Neuronal stem cell (in vitro differentiated cells): ENCODE measurements at regions not wholly inside any gene's neighbourhood (a gene's known extent, or its start where the extent isn't known, plus 50 kb on each side); places are given as distances from the start of the nearest gene placed in this dataset.
A peak's percentile ranks its signal among the peaks of the same experiment; 100 is the strongest.

Source experiments
- DNase-seq: peaks from one replicate; pipeline ENCODE4 v3.0.0-alpha.2; 2013; ENCODE audit warnings: low spot score
- H2AFZ ChIP-seq: one replicate; pipeline ENCODE4 v1.6.1; 2013; ENCODE audit warnings: mild to moderate bottlenecking, low read length, inconsistent platforms
- H2AK5ac ChIP-seq: 2 replicates; pipeline ENCODE4 v1.6.1; 2013; ENCODE audit warnings: low read depth, mild to moderate bottlenecking, inconsistent platforms, low read length, moderate library complexity, mixed read lengths
- H2BK120ac ChIP-seq: 2 replicates; pipeline ENCODE4 v1.6.1; 2013; ENCODE audit warnings: low read depth, mild to moderate bottlenecking, inconsistent platforms, low read length, moderate library complexity, mixed read lengths
- H2BK12ac ChIP-seq: one replicate; pipeline ENCODE4 v1.6.1; 2013; ENCODE audit warnings: low read length, inconsistent platforms
- H2BK15ac ChIP-seq: 2 replicates; pipeline ENCODE4 v1.6.1; 2013; ENCODE audit warnings: mild to moderate bottlenecking, low read length, inconsistent platforms, mixed read lengths
- H2BK5ac ChIP-seq: one replicate; pipeline ENCODE4 v1.6.1; 2013; ENCODE audit warnings: inconsistent platforms, mild to moderate bottlenecking, low read length, moderate library complexity
- H3K14ac ChIP-seq: one replicate; pipeline ENCODE4 v1.6.1; 2013; ENCODE audit warnings: low read length, inconsistent platforms
- H3K18ac ChIP-seq: 2 replicates; pipeline ENCODE4 v1.6.1; 2013; ENCODE audit warnings: low read length, inconsistent platforms
- H3K23ac ChIP-seq: 2 replicates; pipeline ENCODE4 v1.6.1; 2013; ENCODE audit warnings: low read depth, mild to moderate bottlenecking, mixed read lengths, low read length, inconsistent platforms; ENCODE audit not compliant: poor library complexity
- H3K27ac ChIP-seq: replicated peaks from 3 replicates; pipeline ENCODE4 v1.5.1; 2013; ENCODE audit warnings: low read length, inconsistent platforms
- H3K27me3 ChIP-seq, 3 experiments: 2 replicates each; pipeline ENCODE4 v1.6.1; 2013; ENCODE audit warnings: low read length in 3 of 3, mild to moderate bottlenecking in 2 of 3, inconsistent platforms in 1 of 3, low read depth in 1 of 3, mixed read lengths in 1 of 3, moderate library complexity in 1 of 3; ENCODE audit not compliant: control insufficient read depth in 3 of 3, insufficient read depth in 3 of 3
- H3K36me3 ChIP-seq, 2 donors: replicated peaks in 1 of 2; 2 replicates each; pipeline ENCODE4 v1.6.1; 2013; ENCODE audit warnings: low read length in 2 of 2; ENCODE audit not compliant: control insufficient read depth in 2 of 2, insufficient read depth in 2 of 2
- H3K4ac ChIP-seq: 2 replicates; pipeline ENCODE4 v1.6.1; 2013; ENCODE audit warnings: inconsistent platforms, mild to moderate bottlenecking, low read length, moderate library complexity
- H3K4me1 ChIP-seq, 2 donors: 1 replicate in 1 of 2; 2 replicates in 1 of 2; pipeline ENCODE4 v1.6.1; 2013; ENCODE audit warnings: low read length in 2 of 2, low read depth in 1 of 2; ENCODE audit not compliant: control insufficient read depth in 2 of 2, insufficient read depth in 1 of 2
- H3K4me2 ChIP-seq: one replicate; pipeline ENCODE4 v1.6.1; 2013; ENCODE audit warnings: mild to moderate bottlenecking, low read length, inconsistent platforms; ENCODE audit not compliant: insufficient read depth, poor library complexity, severe bottlenecking
- H3K4me3 ChIP-seq, 2 donors: 2 replicates each; pipeline ENCODE4 v1.5.1; 2013; ENCODE audit warnings: low read length in 2 of 2, mild to moderate bottlenecking in 2 of 2, inconsistent platforms in 1 of 2, moderate library complexity in 1 of 2
- H3K79me1 ChIP-seq: one replicate; pipeline ENCODE4 v1.6.1; 2013; ENCODE audit warnings: low read depth, mild to moderate bottlenecking, inconsistent platforms, low read length, moderate library complexity
- H3K9ac ChIP-seq: one replicate; pipeline ENCODE4 v1.6.1; 2013; ENCODE audit warnings: mild to moderate bottlenecking, low read depth, low read length, inconsistent platforms; ENCODE audit not compliant: poor library complexity
- H3K9me3 ChIP-seq, 2 donors: replicated peaks in 1 of 2; 2 replicates each; pipeline versions ENCODE3 to v1.6.1; 2013; ENCODE audit warnings: low read length in 2 of 2, mild to moderate bottlenecking in 2 of 2, inconsistent platforms in 1 of 2, low read depth in 1 of 2, mixed read lengths in 1 of 2, moderate library complexity in 1 of 2; ENCODE audit not compliant: control insufficient read depth in 2 of 2, insufficient read depth in 1 of 2
- H4K8ac ChIP-seq: one replicate; pipeline ENCODE4 v1.6.1; 2013; ENCODE audit warnings: low read depth, mild to moderate bottlenecking, inconsistent platforms, low read length, moderate library complexity
- H4K91ac ChIP-seq: one replicate; pipeline ENCODE4 v1.6.1; 2013; ENCODE audit warnings: low read length, low read depth, mild to moderate bottlenecking, inconsistent platforms; ENCODE audit not compliant: poor library complexity
- WGBS, 2 donors: extraction: QIAGEN DNeasy Blood & Tissue Kit; methylation state at CpG; one replicate each; pipeline ENCODE4 v1.1.7; 2013; ENCODE audit warnings: missing lambda C conversion rate in 2 of 2, mixed read lengths in 1 of 2; ENCODE audit not compliant: insufficient read length in 2 of 2, insufficient replicate concordance in 1 of 2; ENCODE audit errors: extremely low coverage in 2 of 2; 5-methylcytosine and 5-hydroxymethylcytosine counted together

- Histone ChIP-seq H2BK120ac (no peak overlapping the region), H3K27me3 (peaks cover 5 to 42% (median 24%) of the 10 kb centered on the region in 3 experiments), H3K9ac (no peak overlapping the region), H3K36me3 (no peaks in the 10 kb centered on the region), H2BK12ac (no peak overlapping the region), H3K79me1 (no peaks in the 10 kb centered on the region), H3K4ac (no peak overlapping the region), H2BK15ac (no peak overlapping the region), H2AK5ac (no peak overlapping the region), H4K8ac (no peak overlapping the region), H3K23ac (no peak overlapping the region), H3K27ac (no peak overlapping the region), H2BK5ac (no peak overlapping the region), H3K9me3 (no peaks in the 10 kb centered on the region), H3K14ac (no peak overlapping the region), H3K4me2 (no peak overlapping the region), H2AFZ (no peak overlapping the region), H4K91ac (no peak overlapping the region), H3K18ac (no peak overlapping the region), H3K4me1 (peaks cover 0 to 10% of the 10 kb centered on the region in 2 donors), H3K4me3 (no peak overlapping the region)
- no peak for DNase-seq
- no CpG with 5 or more reads among the region's 5 CpGs for whole genome bisulfite sequencing, 2 donors
Measured at GRCh38 chr19:30219702-30220101, 152.5 kb upstream of the ZNF536 start.

- Histone ChIP-seq H3K4me1 (peaks cover 2 to 10% of the 10 kb centered on the region in 2 donors), H4K91ac (no peak overlapping the region), H3K9ac (no peak overlapping the region), H4K8ac (no peak overlapping the region), H3K23ac (no peak overlapping the region), H2AFZ (no peak overlapping the region), H2BK15ac (no peak overlapping the region), H3K4ac (no peak overlapping the region), H2BK120ac (no peak overlapping the region), H3K27ac (no peak overlapping the region), H3K36me3 (no peaks in the 10 kb centered on the region), H3K79me1 (no peaks in the 10 kb centered on the region), H3K4me2 (no peak overlapping the region), H2AK5ac (no peak overlapping the region), H3K4me3 (no peak overlapping the region), H3K27me3 (peaks cover 8 to 49% (median 37%) of the 10 kb centered on the region in 3 experiments), H2BK5ac (no peak overlapping the region), H3K18ac (no peak overlapping the region), H2BK12ac (no peak overlapping the region), H3K14ac (no peak overlapping the region), H3K9me3 (no peaks in the 10 kb centered on the region)
- no peak for DNase-seq
- no CpG with 5 or more reads among the region's 6 CpGs for WGBS, 2 donors
Measured at GRCh38 chr19:30221176-30221575, 151.0 kb upstream of the ZNF536 start.

GRCh38 chr19:30222428-30222873, 149.7 kb upstream of the ZNF536 start:
- Histone ChIP-seq H3K18ac (peak overlapping the region; percentile 81), H4K8ac (no peak overlapping the region), H3K4ac (no peak overlapping the region), H3K27ac (no peak overlapping the region), H3K9me3 (no peaks in the 10 kb centered on the region), H3K9ac (no peak overlapping the region), H3K27me3 (peaks cover 15 to 58% (median 50%) of the 10 kb centered on the region in 3 experiments), H3K79me1 (no peaks in the 10 kb centered on the region), H3K36me3 (no peaks in the 10 kb centered on the region), H2BK5ac (no peak overlapping the region), H2AFZ (peak overlapping the region; percentile 82), H4K91ac (no peak overlapping the region), H3K4me2 (peak overlapping the region; percentile 61), H2BK12ac (peak overlapping the region; percentile 52), H2BK15ac (peak overlapping the region; percentile 23), H3K4me3 (peak overlapping the region; percentile 24 to 70), H2BK120ac (no peak overlapping the region), H2AK5ac (no peak overlapping the region), H3K4me1 (peaks cover 7 to 10% of the 10 kb centered on the region in 2 donors), H3K23ac (no peak overlapping the region), H3K14ac (no peak overlapping the region)
- no peak for DNase-seq
- WGBS, 2 donors = no CpG with 5 or more reads among the region's 39 CpGs

GRCh38 chr19:30222992-30223865, 149.0 kb upstream of the ZNF536 start:
- Histone ChIP-seq H2BK12ac (no peak overlapping the region), H3K36me3 (no peaks in the 10 kb centered on the region), H3K27ac (no peak overlapping the region), H3K14ac (no peak overlapping the region), H3K23ac (no peak overlapping the region), H3K18ac (no peak overlapping the region), H2AK5ac (no peak overlapping the region), H3K9ac (no peak overlapping the region), H3K4ac (no peak overlapping the region), H2BK5ac (no peak overlapping the region), H2BK120ac (no peak overlapping the region), H3K27me3 (peaks cover 15 to 57% (median 52%) of the 10 kb centered on the region in 3 experiments), H3K4me1 (peaks cover 7 to 15% of the 10 kb centered on the region in 2 donors), H3K9me3 (no peaks in the 10 kb centered on the region), H3K79me1 (no peaks in the 10 kb centered on the region), H3K4me3 (peak overlapping the region; percentile 24 to 70), H2BK15ac (no peak overlapping the region), H4K8ac (no peak overlapping the region), H3K4me2 (peak overlapping the region; percentile 61), H4K91ac (no peak overlapping the region), H2AFZ (peak overlapping the region; percentile 82)
- WGBS, 2 donors = no CpG with 5 or more reads among the region's 36 CpGs
- DNase-seq = no peak
